ENCODE measurements at regions not wholly inside any gene's neighbourhood (a gene's known extent, or its start where the extent isn't known, plus 50 kb on each side); places are given as distances from the start of the nearest gene placed in this dataset.
A peak's percentile ranks its signal among the peaks of the same experiment; 100 is the strongest.

DNA sequence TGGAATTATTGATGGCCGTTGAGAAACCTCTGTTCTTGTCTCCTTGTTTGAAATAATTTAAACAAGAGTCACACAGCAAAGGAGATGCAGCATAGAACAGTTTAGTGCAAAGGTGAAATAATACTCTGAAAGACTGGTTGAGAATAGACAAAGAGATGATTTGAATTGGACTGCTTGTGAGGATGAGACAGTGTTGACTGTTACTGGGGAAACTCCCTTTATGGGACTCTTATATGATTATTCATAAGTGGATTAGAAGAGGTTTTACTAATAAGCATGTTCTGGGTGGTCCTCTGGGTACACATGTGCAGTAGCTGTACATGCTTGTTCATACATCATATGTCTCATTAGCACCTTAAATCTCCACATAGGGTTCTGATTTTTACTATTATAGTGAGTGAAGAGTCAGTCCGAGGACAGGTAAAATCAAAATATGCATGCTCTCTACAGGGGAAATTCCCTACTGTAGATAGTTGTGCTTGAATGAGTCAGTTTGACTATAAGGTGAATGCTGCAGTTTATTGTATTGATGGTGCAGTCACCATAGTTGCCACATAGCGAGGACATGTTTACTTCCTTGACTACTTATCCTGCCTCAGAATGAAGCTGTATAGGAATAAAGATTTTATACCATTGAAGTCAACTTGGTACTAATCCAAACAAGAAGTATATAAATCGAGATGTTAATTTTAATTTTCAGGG is 498.7 kb downstream of the CNTN6 start:
- ChIA-PET CTCF (ENCODE audit: partially characterized antibody) (no interaction called here), POLR2A (ENCODE audit: partially characterized antibody) (no interaction called here)
- H3K9me3 Mint-ChIP-seq: peaks cover 5 to 29% (median 22%) of the 10 kb centered on the region in 8 donors
- Histone ChIP-seq H3K36me3 (ENCODE audit: insufficient read depth, low read length) (no peaks in the 10 kb centered on the region), H3K27ac (ENCODE audit: low read depth, low read length) (no peak overlapping the region), H3K4me3 (ENCODE audit: low read length in 2 of 2) (no peak overlapping the region), H3K27me3 (ENCODE audit: insufficient read depth, low read length) (no peaks in the 10 kb centered on the region), H3K4me1 (ENCODE audit: insufficient read depth, low read length) (no peaks in the 10 kb centered on the region), H3K9me3 (ENCODE audit: control insufficient read depth in 1 of 2, low read length in 2 of 2) (no peaks in the 10 kb centered on the region)
- DNase-seq: no peak
- H3K4me3 Mint-ChIP-seq: no peak overlapping the region
- intact Hi-C loops (cut with micrococcal nuclease): no loop called here
- H3K36me3 Mint-ChIP-seq: peaks cover 0 to 2% of the 10 kb centered on the region in 2 donors
- no peaks in the 10 kb centered on the region for H3K27me3 Mint-ChIP-seq
- no peaks in the 10 kb centered on the region for H3K4me1 Mint-ChIP-seq
- H3K27ac Mint-ChIP-seq: no peak overlapping the region

DNA sequence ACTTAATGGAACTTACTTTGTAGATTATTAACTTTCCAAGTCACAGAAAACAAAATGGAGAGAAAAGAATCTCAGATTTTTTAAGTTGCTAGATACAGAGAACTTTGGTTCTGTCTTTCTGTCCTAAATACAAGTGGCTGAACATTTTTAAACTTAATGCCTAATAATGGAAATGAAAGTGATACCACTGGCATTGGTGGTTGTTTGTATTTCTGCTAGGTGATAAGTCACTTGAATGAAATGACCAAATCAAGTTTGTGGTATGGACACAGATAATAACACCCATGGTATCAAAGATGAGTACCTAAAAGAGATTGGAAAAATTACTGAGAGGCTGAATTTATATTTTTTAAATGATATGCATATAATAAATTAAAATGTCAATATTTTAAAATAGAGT is 502.1 kb downstream of the CNTN6 start:
- CTCF ChIA-PET (ENCODE audit: partially characterized antibody): no interaction called here
- Mint-ChIP-seq H3K27me3 (no peaks in the 10 kb centered on the region), H3K4me3 (no peak overlapping the region), H3K4me1 (no peaks in the 10 kb centered on the region), H3K27ac (no peak overlapping the region), H3K9me3 (peaks cover 5 to 17% (median 10%) of the 10 kb centered on the region in 8 donors), H3K36me3 (no peaks in the 10 kb centered on the region)
- no peak overlapping the region for H3K27ac ChIP-seq (ENCODE audit: low read depth, low read length)
- no peak for DNase-seq
- no peak overlapping the region for H3K4me3 ChIP-seq (ENCODE audit: low read length in 2 of 2)
- H3K9me3 ChIP-seq (ENCODE audit: control insufficient read depth in 1 of 2, low read length in 2 of 2): no peaks in the 10 kb centered on the region
- intact Hi-C loops (cut with micrococcal nuclease): no loop called here
- H3K4me1 ChIP-seq (ENCODE audit: insufficient read depth, low read length): no peaks in the 10 kb centered on the region
- no peaks in the 10 kb centered on the region for H3K36me3 ChIP-seq (ENCODE audit: insufficient read depth, low read length)
- POLR2A ChIA-PET (ENCODE audit: partially characterized antibody): no interaction called here
- no peaks in the 10 kb centered on the region for H3K27me3 ChIP-seq (ENCODE audit: insufficient read depth, low read length)

DNA sequence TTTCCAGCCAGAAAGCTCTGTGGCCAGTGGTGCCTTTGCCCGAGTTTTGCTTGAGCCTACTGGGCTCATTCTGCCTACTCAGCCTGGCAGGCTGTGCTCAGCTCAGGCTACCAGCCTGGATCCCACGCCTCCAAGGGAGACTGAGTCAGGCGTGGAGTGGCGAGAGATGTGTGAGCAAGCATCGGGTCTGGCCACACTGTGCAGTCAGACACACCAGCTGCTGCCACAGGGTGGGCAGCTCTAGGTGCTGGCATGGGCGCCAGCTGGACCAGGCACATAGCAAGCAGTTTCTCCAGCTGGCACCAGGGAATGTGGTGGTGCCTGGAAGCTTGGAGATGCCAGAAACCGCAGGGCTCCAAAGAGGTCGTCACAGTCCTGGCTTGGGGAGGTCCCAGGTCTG is 498.5 kb upstream of the CNTN4 start:
- CTCF ChIA-PET (ENCODE audit: partially characterized antibody): no interaction called here

DNA sequence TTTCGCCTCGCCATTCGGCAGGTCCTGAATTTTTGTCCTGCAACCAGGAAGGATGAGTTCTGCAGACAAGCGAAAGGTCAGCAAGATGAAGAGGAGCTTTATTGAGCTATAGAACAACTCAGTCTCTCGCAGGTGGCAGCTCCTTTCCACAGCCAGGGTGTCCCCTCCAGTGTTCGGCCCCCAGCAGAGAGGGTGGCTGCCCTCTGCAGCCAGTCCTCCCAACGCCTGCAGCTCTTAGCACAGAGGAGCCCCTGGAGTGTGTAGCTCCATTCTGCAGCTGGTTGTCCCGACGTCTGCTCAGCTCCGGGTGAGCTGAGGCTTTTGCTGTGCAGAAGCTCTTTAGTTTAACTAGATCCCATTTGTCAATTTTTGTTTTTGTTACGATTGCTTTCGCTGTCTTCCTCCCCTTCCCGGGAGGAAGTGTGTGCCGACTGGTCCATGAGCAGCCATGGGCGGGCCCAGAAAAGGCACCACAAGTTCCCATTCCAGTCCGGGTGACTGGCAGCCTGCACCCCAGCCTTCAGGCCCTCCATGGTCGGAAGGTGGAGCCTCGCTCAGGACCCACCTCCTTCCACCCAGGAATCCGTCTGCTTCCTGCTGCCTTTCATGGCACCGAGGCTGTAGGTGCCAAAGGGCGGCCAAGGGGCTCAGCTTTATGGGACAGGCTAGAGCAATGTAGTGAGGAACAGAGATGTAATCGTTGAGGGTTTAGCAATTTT is 497.8 kb upstream of the CNTN4 start:
- Histone ChIP-seq H3K9me3 (ENCODE audit: control insufficient read depth in 1 of 2, low read length in 2 of 2) (no peaks in the 10 kb centered on the region), H3K27ac (ENCODE audit: low read depth, low read length) (no peak overlapping the region), H3K36me3 (ENCODE audit: insufficient read depth, low read length) (no peaks in the 10 kb centered on the region), H3K4me1 (ENCODE audit: insufficient read depth, low read length) (no peaks in the 10 kb centered on the region), H3K27me3 (ENCODE audit: insufficient read depth, low read length) (no peaks in the 10 kb centered on the region), H3K4me3 (ENCODE audit: low read length in 2 of 2) (no peak overlapping the region)
- no peaks in the 10 kb centered on the region for H3K4me1 Mint-ChIP-seq
- no peak for DNase-seq
- no peak overlapping the region for H3K27ac Mint-ChIP-seq
- ChIA-PET CTCF (ENCODE audit: partially characterized antibody) (no interaction called here), POLR2A (ENCODE audit: partially characterized antibody) (no interaction called here)
- H3K4me3 Mint-ChIP-seq: no peak overlapping the region
- H3K27me3 Mint-ChIP-seq: no peaks in the 10 kb centered on the region
- intact Hi-C loops (cut with micrococcal nuclease): no loop called here
- H3K36me3 Mint-ChIP-seq: no peaks in the 10 kb centered on the region
- peaks cover 0 to 10% (median 4%) of the 10 kb centered on the region in 8 donors for H3K9me3 Mint-ChIP-seq

More for the DNA sequence above, 498.5 kb upstream of the CNTN4 start:
- intact Hi-C loops (cut with micrococcal nuclease): no loop called here
- DNase-seq: no peak
- no peaks in the 10 kb centered on the region for H3K36me3 ChIP-seq (ENCODE audit: insufficient read depth, low read length)
- H3K36me3 Mint-ChIP-seq: no peaks in the 10 kb centered on the region
- peaks cover 0 to 10% (median 4%) of the 10 kb centered on the region in 8 donors for H3K9me3 Mint-ChIP-seq
- H3K27me3 Mint-ChIP-seq: no peaks in the 10 kb centered on the region
- no peaks in the 10 kb centered on the region for H3K4me1 Mint-ChIP-seq
- H3K4me3 ChIP-seq (ENCODE audit: low read length in 2 of 2): no peak overlapping the region
- H3K27ac ChIP-seq (ENCODE audit: low read depth, low read length): no peak overlapping the region
- no peak overlapping the region for H3K4me3 Mint-ChIP-seq
- no peak overlapping the region for H3K27ac Mint-ChIP-seq
- H3K27me3 ChIP-seq (ENCODE audit: insufficient read depth, low read length): no peaks in the 10 kb centered on the region
- no peaks in the 10 kb centered on the region for H3K4me1 ChIP-seq (ENCODE audit: insufficient read depth, low read length)
- POLR2A ChIA-PET (ENCODE audit: partially characterized antibody): no interaction called here
- H3K9me3 ChIP-seq (ENCODE audit: control insufficient read depth in 1 of 2, low read length in 2 of 2): no peaks in the 10 kb centered on the region

DNA sequence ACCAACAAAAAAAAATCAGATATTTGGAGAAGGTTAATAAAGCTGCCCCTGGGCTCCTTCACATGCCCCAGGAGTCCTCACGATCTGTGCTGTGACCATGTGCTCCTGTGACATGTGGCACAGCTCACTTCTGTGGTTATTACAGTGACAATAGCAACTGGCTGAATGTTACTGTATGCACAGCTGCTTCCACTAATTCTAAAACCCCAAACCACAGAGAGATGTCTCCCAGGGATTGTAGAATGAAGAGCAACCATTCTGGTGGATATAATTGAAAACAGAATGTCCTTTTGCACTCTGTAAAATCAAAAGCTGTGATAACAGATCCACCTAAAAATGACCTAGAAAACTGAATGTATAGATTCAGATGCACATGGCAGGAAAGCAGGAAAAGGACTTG is 489.2 kb upstream of the CNTN4 start:
- Mint-ChIP-seq H3K27me3 (no peaks in the 10 kb centered on the region), H3K27ac (peak overlapping the region in 1 of 7 donors; percentile 14), H3K4me3 (no peak overlapping the region), H3K9me3 (peaks cover 0 to 7% (median 4%) of the 10 kb centered on the region in 8 donors), H3K4me1 (no peaks in the 10 kb centered on the region), H3K36me3 (no peaks in the 10 kb centered on the region)
- POLR2A ChIA-PET (ENCODE audit: partially characterized antibody): no interaction called here
- Histone ChIP-seq H3K4me3 (ENCODE audit: low read length in 2 of 2) (no peak overlapping the region), H3K36me3 (ENCODE audit: insufficient read depth, low read length) (no peaks in the 10 kb centered on the region), H3K27me3 (ENCODE audit: insufficient read depth, low read length) (no peaks in the 10 kb centered on the region), H3K9me3 (ENCODE audit: control insufficient read depth in 1 of 2, low read length in 2 of 2) (no peaks in the 10 kb centered on the region), H3K4me1 (ENCODE audit: insufficient read depth, low read length) (no peaks in the 10 kb centered on the region), H3K27ac (ENCODE audit: low read depth, low read length) (no peak overlapping the region)
- no peak for DNase-seq
- CTCF ChIA-PET (ENCODE audit: partially characterized antibody): no interaction called here
- intact Hi-C loops (cut with micrococcal nuclease): no loop called here

DNA sequence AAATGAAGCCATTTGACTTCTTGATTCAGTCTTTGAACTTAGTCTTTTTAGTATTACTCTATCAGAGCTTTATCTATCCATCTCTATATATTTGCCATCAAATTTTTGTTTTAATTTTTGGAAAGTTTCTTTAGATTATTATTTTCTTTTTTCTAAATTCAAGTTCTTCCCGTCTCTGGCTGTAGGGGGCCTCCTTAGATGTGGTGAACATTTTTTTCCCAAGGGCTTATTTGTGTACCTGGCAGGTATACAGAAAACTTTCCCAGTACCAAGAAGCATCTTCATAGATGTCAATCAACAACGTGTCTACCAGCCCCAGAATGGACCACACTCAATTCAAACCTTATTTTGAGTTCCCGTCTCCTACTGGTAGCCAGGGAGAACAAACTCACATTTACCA is 486.8 kb upstream of the CNTN4 start:
- H3K36me3 Mint-ChIP-seq: no peaks in the 10 kb centered on the region
- no peaks in the 10 kb centered on the region for H3K4me1 Mint-ChIP-seq
- no peaks in the 10 kb centered on the region for H3K27me3 Mint-ChIP-seq
- H3K27ac ChIP-seq (ENCODE audit: low read depth, low read length): no peak overlapping the region
- H3K9me3 ChIP-seq (ENCODE audit: control insufficient read depth in 1 of 2, low read length in 2 of 2): no peaks in the 10 kb centered on the region
- H3K4me3 ChIP-seq (ENCODE audit: low read length in 2 of 2): no peak overlapping the region
- no peak overlapping the region for H3K4me3 Mint-ChIP-seq
- DNase-seq: no peak
- POLR2A ChIA-PET (ENCODE audit: partially characterized antibody): no interaction called here
- H3K27ac Mint-ChIP-seq: no peak overlapping the region
- H3K4me1 ChIP-seq (ENCODE audit: insufficient read depth, low read length): no peaks in the 10 kb centered on the region
- peaks cover 0 to 11% (median 4%) of the 10 kb centered on the region in 8 donors for H3K9me3 Mint-ChIP-seq
- H3K27me3 ChIP-seq (ENCODE audit: insufficient read depth, low read length): no peaks in the 10 kb centered on the region
- H3K36me3 ChIP-seq (ENCODE audit: insufficient read depth, low read length): no peaks in the 10 kb centered on the region
- CTCF ChIA-PET (ENCODE audit: partially characterized antibody): no interaction called here
- intact Hi-C loops (cut with micrococcal nuclease): no loop called here

DNA sequence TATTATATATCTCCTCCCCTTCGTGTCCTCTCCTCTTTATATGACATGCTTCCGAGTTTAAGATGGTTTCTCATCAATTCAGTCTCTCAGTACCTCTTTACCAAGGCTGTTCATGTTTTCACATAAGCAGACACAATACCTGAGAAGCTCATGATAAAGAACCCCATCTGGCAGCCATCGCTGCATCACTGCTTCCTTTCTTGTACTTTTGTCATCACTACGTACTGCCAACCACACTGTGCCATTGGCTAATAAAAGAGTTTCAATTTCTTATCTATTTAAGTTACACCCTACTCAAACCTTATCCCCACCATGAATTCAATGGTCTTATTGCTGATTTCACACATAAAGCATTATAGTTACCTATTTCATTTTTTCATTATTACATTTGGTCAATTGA is 484.7 kb upstream of the CNTN4 start:
- H3K36me3 Mint-ChIP-seq: no peaks in the 10 kb centered on the region
- Histone ChIP-seq H3K27me3 (ENCODE audit: insufficient read depth, low read length) (no peaks in the 10 kb centered on the region), H3K36me3 (ENCODE audit: insufficient read depth, low read length) (no peaks in the 10 kb centered on the region), H3K9me3 (ENCODE audit: control insufficient read depth in 1 of 2, low read length in 2 of 2) (no peaks in the 10 kb centered on the region), H3K27ac (ENCODE audit: low read depth, low read length) (no peak overlapping the region), H3K4me3 (ENCODE audit: low read length in 2 of 2) (no peak overlapping the region), H3K4me1 (ENCODE audit: insufficient read depth, low read length) (no peaks in the 10 kb centered on the region)
- intact Hi-C loops (cut with micrococcal nuclease): no loop called here
- no peak overlapping the region for H3K4me3 Mint-ChIP-seq
- peaks cover 0 to 11% (median 4%) of the 10 kb centered on the region in 8 donors for H3K9me3 Mint-ChIP-seq
- H3K4me1 Mint-ChIP-seq: no peaks in the 10 kb centered on the region
- DNase-seq: no peak
- POLR2A ChIA-PET (ENCODE audit: partially characterized antibody): no interaction called here
- H3K27ac Mint-ChIP-seq: no peak overlapping the region
- H3K27me3 Mint-ChIP-seq: no peaks in the 10 kb centered on the region
- CTCF ChIA-PET (ENCODE audit: partially characterized antibody): no interaction called here
